HG03521 (cell line): ENCODE measurements at regions not wholly inside any gene's neighbourhood (a gene's known extent, or its start where the extent isn't known, plus 50 kb on each side); places are given as distances from the start of the nearest gene placed in this dataset.
"Not testable (repeated sequence)": the region's sequence is repeated elsewhere in the genome, so short reads cannot be mapped to it uniquely, and the experiment has no call there.

ENCODE experiments used
- ATAC-seq: cut with Tn5 transposase; IDR thresholded peaks from one replicate; pipeline ENCODE4 v1.9.1; 2021; ENCODE audit warnings: mild to moderate bottlenecking, moderate library complexity; ENCODE audit not compliant: unreplicated experiment

- no peak for ATAC-seq
These were observed 165.0 kb downstream of the SPIN4 start for GRCh38 chrX:63186137-63186536.

GRCh38 chrX:63179852-63180251 is 171.3 kb downstream of the SPIN4 start:
- ATAC-seq, result not testable (repeated sequence)

GRCh38 chrX:63176578-63176977 is 174.6 kb downstream of the SPIN4 start:
- ATAC-seq, result not testable (repeated sequence)

- not testable (repeated sequence) for ATAC-seq
These were observed 177.1 kb downstream of the SPIN4 start for GRCh38 chrX:63173841-63174718.

- ATAC-seq, result not testable (repeated sequence)
These were observed 181.7 kb downstream of the SPIN4 start for GRCh38 chrX:63169416-63169815.

GRCh38 chrX:63168949-63169348 is 182.2 kb downstream of the SPIN4 start:
- ATAC-seq, result not testable (repeated sequence)

- ATAC-seq, result not testable (repeated sequence)
These were observed 184.1 kb downstream of the SPIN4 start for GRCh38 chrX:63167002-63167401.

- not testable (repeated sequence) for ATAC-seq
These were observed 190.1 kb downstream of the SPIN4 start for GRCh38 chrX:63160994-63161393.

GRCh38 chrX:63160340-63160739 is 190.8 kb downstream of the SPIN4 start:
- ATAC-seq, result not testable (repeated sequence)

- ATAC-seq, result not testable (repeated sequence)
These were observed 205.6 kb downstream of the SPIN4 start for GRCh38 chrX:63145526-63145925.

- not testable (repeated sequence) for ATAC-seq
These were observed 208.5 kb downstream of the SPIN4 start for GRCh38 chrX:63142588-63142987.

- not testable (repeated sequence) for ATAC-seq
These were observed 215.3 kb downstream of the SPIN4 start for GRCh38 chrX:63135859-63136258.

GRCh38 chrX:63128509-63128908 is 222.6 kb downstream of the SPIN4 start:
- peak; percentile 56 for ATAC-seq

GRCh38 chrX:63115196-63115595 is 235.9 kb downstream of the SPIN4 start:
- ATAC-seq, result no peak

GRCh38 chrX:63101879-63102620 is 249.1 kb downstream of the SPIN4 start:
- no peak for ATAC-seq

- no peak for ATAC-seq
These were observed 292.9 kb downstream of the SPIN4 start for GRCh38 chrX:63058204-63058603.

- no peak for ATAC-seq
These were observed 300.9 kb downstream of the SPIN4 start for GRCh38 chrX:63050225-63050624.

GRCh38 chrX:63032811-63033210 is 318.3 kb downstream of the SPIN4 start:
- no peak for ATAC-seq

GRCh38 chrX:63013549-63013948 is 337.6 kb downstream of the SPIN4 start:
- no peak for ATAC-seq

GRCh38 chrX:63012574-63012973 is 338.6 kb downstream of the SPIN4 start:
- no peak for ATAC-seq

- not testable (repeated sequence) for ATAC-seq
These were observed 350.9 kb downstream of the SPIN4 start for GRCh38 chrX:63000196-63000595.
